H9 (cell line): ENCODE measurements at regions not wholly inside any gene's neighbourhood (a gene's known extent, or its start where the extent isn't known, plus 50 kb on each side); places are given as distances from the start of the nearest gene placed in this dataset.

Experiments
- DNase-seq: peaks from one replicate; pipeline ENCODE4 v3.0.0-alpha.2; 2017
- H2AFZ ChIP-seq: one replicate; pipeline ENCODE4 v1.6.1; 2013; ENCODE audit warnings: mild to moderate bottlenecking, low read length, control low read depth, moderate library complexity
- H2AK5ac ChIP-seq: 2 replicates; pipeline ENCODE4 v1.6.1; 2013; ENCODE audit warnings: low read length, control low read depth, mixed read lengths; ENCODE audit not compliant: insufficient read length
- H2BK120ac ChIP-seq: one replicate; pipeline ENCODE4 v1.6.1; 2013; ENCODE audit warnings: low read depth, mild to moderate bottlenecking, low read length, control low read depth, inconsistent platforms; ENCODE audit not compliant: poor library complexity, severe bottlenecking
- H2BK12ac ChIP-seq: 2 replicates; pipeline ENCODE4 v1.6.1; 2013; ENCODE audit warnings: low read length, control low read depth, mixed read lengths, low read depth; ENCODE audit not compliant: insufficient read length
- H2BK15ac ChIP-seq: 2 replicates; pipeline ENCODE4 v1.6.1; 2013; ENCODE audit warnings: low read depth, low read length, control low read depth
- H2BK20ac ChIP-seq: one replicate; pipeline ENCODE4 v1.6.1; 2013; ENCODE audit warnings: low read depth, mild to moderate bottlenecking, low read length, control low read depth, inconsistent platforms; ENCODE audit not compliant: poor library complexity, severe bottlenecking
- H2BK5ac ChIP-seq: 2 replicates; pipeline ENCODE4 v1.6.1; 2013; ENCODE audit warnings: low read length, control low read depth, mixed read lengths; ENCODE audit not compliant: insufficient read length
- H3K14ac ChIP-seq: 2 replicates; pipeline ENCODE4 v1.6.1; 2013; ENCODE audit warnings: low read length, control low read depth; ENCODE audit not compliant: insufficient read depth
- H3K18ac ChIP-seq: 2 replicates; pipeline ENCODE4 v1.6.1; 2013; ENCODE audit warnings: low read depth, mild to moderate bottlenecking, mixed read lengths, low read length, control low read depth; ENCODE audit not compliant: insufficient read length
- H3K23ac ChIP-seq: 2 replicates; pipeline ENCODE4 v1.6.1; 2013; ENCODE audit warnings: low read length, control low read depth, mixed read lengths, low read depth; ENCODE audit not compliant: insufficient read length
- H3K23me2 ChIP-seq: 2 replicates; pipeline ENCODE4 v1.6.1; 2013; ENCODE audit warnings: low read depth, mild to moderate bottlenecking, mixed read lengths, low read length, control low read depth; ENCODE audit not compliant: insufficient read length, poor library complexity, severe bottlenecking
- H3K27ac ChIP-seq: 2 replicates; pipeline ENCODE4 v1.5.1; 2013; ENCODE audit warnings: low read length, control low read depth, mixed read lengths, low read depth; ENCODE audit not compliant: insufficient read length
- H3K27me3 ChIP-seq: 2 replicates; pipeline ENCODE4 v1.6.1; 2013; ENCODE audit warnings: low read length, control low read depth, inconsistent platforms; ENCODE audit not compliant: insufficient read depth
- H3K4ac ChIP-seq: 2 replicates; pipeline ENCODE4 v1.6.1; 2013; ENCODE audit warnings: low read depth, mild to moderate bottlenecking, control low read depth, inconsistent platforms, low read length, moderate library complexity
- H3K4me1 ChIP-seq: 2 replicates; pipeline ENCODE4 v1.6.1; 2013; ENCODE audit warnings: low read length, control low read depth, inconsistent platforms; ENCODE audit not compliant: insufficient read depth
- H3K4me2 ChIP-seq: 2 replicates; pipeline ENCODE4 v1.6.1; 2013; ENCODE audit warnings: low read length, control low read depth, mixed read lengths; ENCODE audit not compliant: insufficient read length, insufficient read depth
- H3K56ac ChIP-seq: 2 replicates; pipeline ENCODE4 v1.6.1; 2013; ENCODE audit warnings: low read depth, mild to moderate bottlenecking, mixed read lengths, low read length, control low read depth; ENCODE audit not compliant: insufficient read length
- H3K79me1 ChIP-seq: 2 replicates; pipeline ENCODE4 v1.6.1; 2013; ENCODE audit warnings: low read depth, mild to moderate bottlenecking, moderate library complexity, low read length, control low read depth, inconsistent platforms; ENCODE audit not compliant: insufficient read depth, poor library complexity, severe bottlenecking
- H3K79me2 ChIP-seq: 2 replicates; pipeline ENCODE4 v1.6.1; 2013; ENCODE audit warnings: low read length, control low read depth, inconsistent platforms; ENCODE audit not compliant: insufficient read depth
- H3K9ac ChIP-seq: 2 replicates; pipeline ENCODE4 v1.6.1; 2013; ENCODE audit warnings: low read length, control low read depth, mixed read lengths; ENCODE audit not compliant: insufficient read length; ENCODE audit errors: extremely low read depth
- H3K9me3 ChIP-seq: one replicate; pipeline ENCODE4 v1.6.1; 2013; ENCODE audit warnings: low read depth, low read length, inconsistent platforms; ENCODE audit not compliant: control insufficient read depth
- H3T11ph ChIP-seq: one replicate; pipeline ENCODE4 v1.6.1; 2013; ENCODE audit warnings: mild to moderate bottlenecking, low read length, control low read depth, inconsistent platforms
- H4K20me1 ChIP-seq: one replicate; pipeline ENCODE4 v1.6.1; 2013; ENCODE audit not compliant: control insufficient read depth, insufficient read length, insufficient read depth
- H4K5ac ChIP-seq: 2 replicates; pipeline ENCODE4 v1.6.1; 2013; ENCODE audit warnings: low read depth, mild to moderate bottlenecking, mixed read lengths, low read length, control low read depth; ENCODE audit not compliant: insufficient read length
- H4K8ac ChIP-seq: replicated peaks from 2 replicates; pipeline ENCODE4 v1.6.1; 2013; ENCODE audit warnings: low read length, control low read depth, mixed read lengths, low read depth; ENCODE audit not compliant: insufficient read length
- H4K91ac ChIP-seq: 2 replicates; pipeline ENCODE4 v1.6.1; 2013; ENCODE audit warnings: low read depth, mild to moderate bottlenecking, moderate library complexity, mixed read lengths, low read length, control low read depth; ENCODE audit not compliant: insufficient read length
- H3K27ac Mint-ChIP-seq, 3 experiments: 2 replicates in 2 of 3; 3 replicates in 1 of 3; pipeline ENCODE4 v1.8.0; 2020 to 2021; ENCODE audit warnings: mixed read lengths in 3 of 3, mild to moderate bottlenecking in 1 of 3, moderate library complexity in 1 of 3
- H3K27me3 Mint-ChIP-seq: 2 replicates; pipeline ENCODE4 v1.8.0; 2021; ENCODE audit warnings: low read depth, mild to moderate bottlenecking, moderate library complexity, mixed read lengths
- H3K36me3 Mint-ChIP-seq, 3 experiments: 2 replicates in 2 of 3; 3 replicates in 1 of 3; pipeline ENCODE4 v1.8.0; 2020 to 2021; ENCODE audit warnings: low read depth in 3 of 3, mixed read lengths in 3 of 3; ENCODE audit not compliant: insufficient read depth in 1 of 3
- H3K4me1 Mint-ChIP-seq, 2 experiments: 2 replicates each; pipeline ENCODE4 v1.8.0; 2020; ENCODE audit warnings: mixed read lengths in 2 of 2
- H3K4me3 Mint-ChIP-seq, 2 experiments: 2 replicates in 1 of 2; 3 replicates in 1 of 2; pipeline ENCODE4 v1.8.0; 2020 to 2021; ENCODE audit warnings: mild to moderate bottlenecking in 2 of 2, mixed read lengths in 2 of 2, moderate library complexity in 1 of 2
- H3K9me3 Mint-ChIP-seq, 2 experiments: 2 replicates in 1 of 2; 3 replicates in 1 of 2; pipeline ENCODE4 v1.8.0; 2020; ENCODE audit warnings: mild to moderate bottlenecking in 2 of 2, mixed read lengths in 2 of 2, moderate library complexity in 1 of 2
- WGBS: extraction: QIAGEN DNeasy Blood & Tissue Kit; methylation state at CpG from one replicate; pipeline ENCODE4 v1.1.7; 2013; ENCODE audit warnings: missing lambda C conversion rate, low lambda C conversion rate, mixed read lengths; ENCODE audit not compliant: insufficient read length; ENCODE audit errors: extremely low coverage; 5-methylcytosine and 5-hydroxymethylcytosine counted together
- TF ChIP-seq, protein P1 (sequence below): fragments of 200-600 bp; sonication (generic); conservative IDR thresholded peaks from 3 replicates; pipeline ENCODE4 v1.8.0; 2021; ENCODE audit warnings: antibody characterized with exemption, mild to moderate bottlenecking

DNA sequence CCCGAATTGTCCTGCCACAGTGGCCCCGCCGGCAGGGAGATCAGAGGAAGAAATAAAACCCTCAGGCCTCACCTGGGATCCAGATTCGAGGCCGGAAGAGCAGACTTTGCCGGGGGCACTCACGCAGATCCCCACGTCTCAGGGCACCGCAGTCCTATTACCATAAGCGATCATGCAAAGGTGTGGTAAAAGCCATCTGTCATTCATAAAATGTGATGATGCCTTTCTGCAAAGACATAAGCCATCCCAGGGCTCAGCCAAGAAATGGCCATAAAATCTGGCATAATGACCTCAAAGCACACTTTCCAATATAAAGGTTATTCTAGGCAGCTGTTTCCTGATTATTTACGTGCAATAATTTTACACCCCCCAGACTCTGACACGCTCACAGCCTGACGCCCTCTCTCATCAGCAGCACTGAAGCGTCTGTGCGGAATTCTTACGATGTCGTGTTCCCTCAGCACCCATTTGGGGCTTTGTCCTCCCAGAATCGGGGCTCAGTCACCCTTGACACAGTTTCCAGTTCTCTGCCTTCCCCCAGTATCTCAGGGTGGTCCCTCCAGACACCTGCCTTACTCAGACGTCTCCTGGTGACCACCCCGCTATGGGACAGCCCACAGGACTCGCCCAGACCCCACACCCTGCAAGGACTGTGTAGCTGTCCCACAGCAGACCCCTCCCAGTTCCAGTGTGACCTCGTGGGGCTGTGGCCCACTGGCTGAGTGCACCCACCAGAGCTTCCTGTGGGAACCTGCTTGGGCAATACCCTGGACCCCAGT lies 74.3 kb upstream of the FAM20C start:
- Histone ChIP-seq H3K56ac (no peak overlapping the region), H2AFZ (no peak overlapping the region), H2BK120ac (no peak overlapping the region), H3K79me1 (no peaks in the 10 kb centered on the region), H4K5ac (no peak overlapping the region), H4K91ac (no peak overlapping the region), H2AK5ac (no peak overlapping the region), H3K4me1 (peaks cover 7% of the 10 kb centered on the region; the same call in 1 of the 2 replicates), H2BK12ac (no peak overlapping the region), H3K4me2 (no peak overlapping the region), H3K14ac (no peak overlapping the region; the same call in 1 of the 2 replicates), H3K79me2 (no peaks in the 10 kb centered on the region), H2BK20ac (no peak overlapping the region), H4K8ac (no peak overlapping the region), H2BK15ac (no peak overlapping the region), H3K9me3 (peaks cover 1% of the 10 kb centered on the region), H2BK5ac (no peak overlapping the region), H3K4ac (no peak overlapping the region), H3K9ac (no peak overlapping the region), H3T11ph (no peak overlapping the region), H4K20me1 (no peaks in the 10 kb centered on the region), H3K23me2 (no peaks in the 10 kb centered on the region), H3K23ac (no peak overlapping the region), H3K27me3 (no peaks in the 10 kb centered on the region), H3K18ac (no peak overlapping the region), H3K27ac (no peak overlapping the region)
- peaks cover 14 to 22% of the 10 kb centered on the region in 2 experiments for H3K9me3 Mint-ChIP-seq
- WGBS = no CpG with 5 or more reads among the region's 22 CpGs
- peaks cover 6 to 16% (median 13%) of the 10 kb centered on the region in 3 experiments for H3K36me3 Mint-ChIP-seq
- H3K4me1 Mint-ChIP-seq = peaks cover 26 to 44% of the 10 kb centered on the region in 2 experiments
- no peak for DNase-seq
- H3K4me3 Mint-ChIP-seq = no peak overlapping the region
- peaks cover 10% of the 10 kb centered on the region for H3K27me3 Mint-ChIP-seq
- TF ChIP-seq, protein P1, sequence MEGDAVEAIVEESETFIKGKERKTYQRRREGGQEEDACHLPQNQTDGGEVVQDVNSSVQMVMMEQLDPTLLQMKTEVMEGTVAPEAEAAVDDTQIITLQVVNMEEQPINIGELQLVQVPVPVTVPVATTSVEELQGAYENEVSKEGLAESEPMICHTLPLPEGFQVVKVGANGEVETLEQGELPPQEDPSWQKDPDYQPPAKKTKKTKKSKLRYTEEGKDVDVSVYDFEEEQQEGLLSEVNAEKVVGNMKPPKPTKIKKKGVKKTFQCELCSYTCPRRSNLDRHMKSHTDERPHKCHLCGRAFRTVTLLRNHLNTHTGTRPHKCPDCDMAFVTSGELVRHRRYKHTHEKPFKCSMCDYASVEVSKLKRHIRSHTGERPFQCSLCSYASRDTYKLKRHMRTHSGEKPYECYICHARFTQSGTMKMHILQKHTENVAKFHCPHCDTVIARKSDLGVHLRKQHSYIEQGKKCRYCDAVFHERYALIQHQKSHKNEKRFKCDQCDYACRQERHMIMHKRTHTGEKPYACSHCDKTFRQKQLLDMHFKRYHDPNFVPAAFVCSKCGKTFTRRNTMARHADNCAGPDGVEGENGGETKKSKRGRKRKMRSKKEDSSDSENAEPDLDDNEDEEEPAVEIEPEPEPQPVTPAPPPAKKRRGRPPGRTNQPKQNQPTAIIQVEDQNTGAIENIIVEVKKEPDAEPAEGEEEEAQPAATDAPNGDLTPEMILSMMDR = no peak
- H3K27ac Mint-ChIP-seq = no peak overlapping the region
